ENCODE measurements at regions not wholly inside any gene's neighbourhood (a gene's known extent, or its start where the extent isn't known, plus 50 kb on each side); places are given as distances from the start of the nearest gene placed in this dataset.

- TF ChIP-seq SP1 (IDR thresholded peaks at IDR 0.05) (no peak), CTBP1 (IDR thresholded peaks at IDR 0.05; ENCODE audit: borderline replicate concordance) (no peak), L3MBTL2 (conservative IDR thresholded peaks at IDR 0.05) (no peak), FOXM1 (IDR thresholded peaks at IDR 0.05; ENCODE audit: borderline replicate concordance) (no peak), HDGF (IDR thresholded peaks at IDR 0.05; ENCODE audit: borderline replicate concordance) (no peak), ZNF384 (IDR thresholded peaks at IDR 0.05) (no peak), TARDBP (IDR thresholded peaks at IDR 0.05) (no peak)
Observed at GRCh38 chr13:97122381-97122996, 99.6 kb upstream of the MBNL2 start.
